ENCODE measurements at regions not wholly inside any gene's neighbourhood (a gene's known extent, or its start where the extent isn't known, plus 50 kb on each side); places are given as distances from the start of the nearest gene placed in this dataset.

- no peak for DNase-seq
Observed at GRCh38 chr3:31232055-31233025, 300.4 kb upstream of the STT3B start.

- no peak for DNase-seq
Observed at GRCh38 chr3:31234145-31234544, 298.6 kb upstream of the STT3B start.

GRCh38 chr3:31235062-31235700 lies 297.5 kb upstream of the STT3B start:
- DNase-seq, result no peak

- no peak for DNase-seq
Observed at GRCh38 chr3:31237887-31238286, 294.8 kb upstream of the STT3B start.

- no peak for DNase-seq
Observed at GRCh38 chr3:31240013-31240412, 292.7 kb upstream of the STT3B start.

GRCh38 chr3:31240466-31240865 lies 292.3 kb upstream of the STT3B start:
- no peak for DNase-seq

- DNase-seq, result no peak
Observed at GRCh38 chr3:31240874-31241273, 291.9 kb upstream of the STT3B start.

GRCh38 chr3:31241533-31241932 lies 291.2 kb upstream of the STT3B start:
- no peak for DNase-seq

- DNase-seq, result no peak
Observed at GRCh38 chr3:31242026-31242960, 290.4 kb upstream of the STT3B start.

- no peak for DNase-seq
Observed at GRCh38 chr3:31244929-31245817, 287.6 kb upstream of the STT3B start.

GRCh38 chr3:31246293-31247062 lies 286.2 kb upstream of the STT3B start:
- no peak for DNase-seq

- DNase-seq, result no peak
Observed at GRCh38 chr3:31247063-31247447, 285.7 kb upstream of the STT3B start.

GRCh38 chr3:31247850-31248562 lies 284.7 kb upstream of the STT3B start:
- DNase-seq, result no peak

- no peak for DNase-seq
Observed at GRCh38 chr3:31248563-31248992, 284.1 kb upstream of the STT3B start.

GRCh38 chr3:31249545-31249944 lies 283.2 kb upstream of the STT3B start:
- no peak for DNase-seq

- no peak for DNase-seq
Observed at GRCh38 chr3:31250116-31250777, 282.5 kb upstream of the STT3B start.

- DNase-seq, result no peak
Observed at GRCh38 chr3:31251083-31251482, 281.6 kb upstream of the STT3B start.

GRCh38 chr3:31252216-31253185 lies 280.2 kb upstream of the STT3B start:
- DNase-seq, result no peak

- no peak for DNase-seq
Observed at GRCh38 chr3:31253782-31254181, 278.9 kb upstream of the STT3B start.

Data from NCI-H510A treated with DMSO at 0.1 percent for 48 hours (cell line).